Fibroblast of skin of abdomen (primary cell): ENCODE measurements at regions not wholly inside any gene's neighbourhood (a gene's known extent, or its start where the extent isn't known, plus 50 kb on each side); places are given as distances from the start of the nearest gene placed in this dataset.
A peak's percentile ranks its signal among the peaks of the same experiment; 100 is the strongest.
"Not testable (repeated sequence)": the region's sequence is repeated elsewhere in the genome, so short reads cannot be mapped to it uniquely, and the experiment has no call there.

ENCODE experiments used
- DNase-seq: peaks from one replicate; pipeline ENCODE4 v3.0.0-alpha.2; 2013

GRCh38 chrX:30008031-30008430 is 207.3 kb upstream of the MAGEB2 start:
- no peak for DNase-seq

DNA sequence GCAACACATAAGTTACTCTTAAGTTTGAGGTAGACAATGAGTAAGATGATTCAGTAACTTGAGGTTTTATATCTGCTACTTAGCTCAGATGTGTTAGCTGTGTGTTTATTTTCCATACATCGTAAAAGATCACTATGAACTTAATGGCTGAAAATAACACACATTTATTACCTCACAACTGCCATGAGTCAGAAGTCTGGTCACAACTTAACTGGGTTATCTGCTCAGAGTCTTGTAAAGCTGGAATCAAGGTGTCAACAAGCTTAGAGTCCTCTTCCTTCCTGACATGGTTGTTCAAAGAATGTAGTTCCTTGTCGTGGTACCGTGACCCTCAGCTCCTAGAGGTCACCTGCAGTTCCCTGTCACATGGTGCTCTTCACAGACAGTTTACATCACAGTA is 204.9 kb upstream of the MAGEB2 start:
- no peak for DNase-seq

- no peak for DNase-seq
These were observed 199.9 kb upstream of the MAGEB2 start for GRCh38 chrX:30015440-30015839.

- no peak for DNase-seq
These were observed 187.7 kb upstream of the MAGEB2 start for GRCh38 chrX:30027636-30028035.

- not testable (repeated sequence) for DNase-seq
These were observed 179.0 kb upstream of the MAGEB2 start for GRCh38 chrX:30036406-30036805.

DNA sequence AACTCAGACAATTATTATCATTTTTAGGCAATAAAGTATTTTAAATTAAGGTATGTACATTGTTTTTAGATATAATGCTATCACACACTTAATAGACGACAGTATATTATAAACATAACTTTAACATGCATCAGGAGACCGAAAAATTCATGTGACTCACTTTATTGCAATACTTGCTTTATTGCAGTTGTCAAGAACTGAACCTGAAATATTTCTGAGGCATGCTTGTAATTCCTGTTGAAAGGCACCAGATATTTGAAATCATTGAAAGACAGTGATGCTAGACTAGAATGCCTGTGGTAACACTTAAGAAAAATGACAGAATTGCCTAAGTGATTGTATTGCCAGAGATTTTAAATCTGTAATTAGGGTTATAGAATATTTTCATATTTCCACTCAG is 175.6 kb upstream of the MAGEB2 start:
- DNase-seq = peak; percentile 75

DNA sequence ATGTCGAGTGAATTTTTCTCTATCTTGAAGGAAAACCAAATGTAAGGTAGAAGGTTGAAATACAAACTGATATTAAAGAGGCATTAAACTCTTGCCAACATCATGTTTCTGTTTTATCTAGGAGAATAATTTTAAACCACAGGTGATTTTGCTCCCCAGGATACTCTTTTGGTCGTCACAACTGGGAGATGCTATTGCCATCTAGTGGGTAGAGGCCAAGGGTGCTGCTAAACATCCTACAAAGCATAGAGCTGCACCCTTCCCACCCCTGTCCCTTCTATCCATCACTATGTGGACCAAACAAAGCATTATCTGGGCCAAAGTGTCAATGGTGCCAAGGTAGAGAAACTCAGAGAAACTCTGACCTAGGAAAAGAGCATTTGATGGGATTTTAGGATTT is 154.6 kb upstream of the MAGEB2 start:
- DNase-seq = peak; percentile 6

- DNase-seq = peak; percentile 62
These were observed 150.1 kb upstream of the MAGEB2 start for GRCh38 chrX:30065226-30065625.

GRCh38 chrX:30067677-30068076 is 147.7 kb upstream of the MAGEB2 start:
- DNase-seq = no peak

DNA sequence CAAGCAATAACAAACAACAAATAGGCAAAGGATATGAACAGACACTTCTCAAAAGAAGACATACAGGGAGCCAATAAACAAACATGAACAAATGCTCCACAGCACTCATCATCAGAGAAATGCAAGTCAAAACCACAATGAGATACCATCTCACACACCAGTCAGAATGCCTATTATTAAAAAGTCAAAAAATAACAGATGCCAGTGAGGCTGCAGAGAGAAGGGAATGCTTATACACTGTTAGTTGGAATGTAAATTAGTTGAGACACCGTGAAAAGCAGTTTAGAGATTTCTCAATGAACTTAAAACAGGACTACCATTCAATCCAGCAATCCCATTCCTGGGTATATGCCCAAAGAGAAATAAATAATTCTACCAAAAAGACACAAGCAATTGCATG is 129.8 kb upstream of the MAGEB2 start:
- DNase-seq = no peak

- DNase-seq = no peak
These were observed 103.9 kb upstream of the MAGEB2 start for GRCh38 chrX:30111431-30111830.

DNA sequence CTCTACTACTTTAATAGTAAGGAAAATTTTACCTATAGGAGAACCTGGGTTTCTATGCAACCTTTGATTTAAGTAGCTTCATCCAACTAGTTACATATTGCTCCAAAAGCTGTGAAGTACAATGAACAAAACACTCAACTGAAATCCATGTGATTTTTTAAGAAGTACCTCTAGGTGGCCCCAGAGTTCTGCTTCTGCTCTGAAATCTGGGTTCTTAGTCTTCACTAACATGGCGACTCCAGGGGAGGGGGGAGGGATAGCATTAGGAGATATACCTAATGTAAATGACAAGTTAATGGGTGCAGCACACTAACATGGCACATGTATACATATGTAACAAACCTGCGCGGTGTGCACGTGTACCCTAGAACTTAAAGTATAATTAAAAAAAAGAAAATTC is 73.4 kb upstream of the MAGEB2 start:
- peak; percentile 18 for DNase-seq

- DNase-seq = no peak
These were observed 71.1 kb upstream of the MAGEB2 start for GRCh38 chrX:30144221-30144620.

DNA sequence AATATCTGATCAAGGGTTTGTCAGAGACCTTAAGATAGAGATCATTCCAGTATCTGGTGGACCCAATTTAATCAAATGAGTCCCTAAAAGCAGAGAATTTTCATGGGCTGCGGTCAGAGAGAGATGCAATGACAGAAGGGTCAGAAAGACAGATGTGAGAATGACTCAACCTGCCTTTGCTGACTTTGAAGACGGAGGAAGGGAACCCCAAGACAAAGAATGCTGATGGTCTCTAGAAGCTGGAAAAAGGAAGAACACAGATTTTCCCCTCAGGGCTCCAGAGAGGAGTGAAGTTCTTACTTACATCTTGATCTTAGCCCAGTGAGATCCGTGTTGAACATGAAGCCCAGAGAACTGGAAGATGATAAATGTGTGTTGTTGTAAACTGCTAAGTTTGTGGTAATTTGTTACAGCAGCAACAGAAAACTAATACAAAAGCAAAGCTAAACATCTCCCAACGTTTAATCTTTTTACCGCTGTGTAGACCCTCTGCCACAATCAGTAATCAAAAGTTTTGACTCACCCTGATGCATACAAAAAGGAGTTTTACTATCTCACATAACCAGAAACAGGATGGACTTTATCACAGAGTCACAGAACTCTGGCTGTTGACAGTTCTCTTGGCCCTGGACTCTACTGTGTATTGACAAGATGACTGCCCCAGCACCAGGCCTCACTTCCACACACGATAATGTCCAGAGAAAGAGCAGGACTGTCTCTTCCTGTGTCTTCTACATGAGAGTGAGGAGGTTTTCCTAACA is 70.2 kb upstream of the MAGEB2 start:
- DNase-seq = no peak

DNA sequence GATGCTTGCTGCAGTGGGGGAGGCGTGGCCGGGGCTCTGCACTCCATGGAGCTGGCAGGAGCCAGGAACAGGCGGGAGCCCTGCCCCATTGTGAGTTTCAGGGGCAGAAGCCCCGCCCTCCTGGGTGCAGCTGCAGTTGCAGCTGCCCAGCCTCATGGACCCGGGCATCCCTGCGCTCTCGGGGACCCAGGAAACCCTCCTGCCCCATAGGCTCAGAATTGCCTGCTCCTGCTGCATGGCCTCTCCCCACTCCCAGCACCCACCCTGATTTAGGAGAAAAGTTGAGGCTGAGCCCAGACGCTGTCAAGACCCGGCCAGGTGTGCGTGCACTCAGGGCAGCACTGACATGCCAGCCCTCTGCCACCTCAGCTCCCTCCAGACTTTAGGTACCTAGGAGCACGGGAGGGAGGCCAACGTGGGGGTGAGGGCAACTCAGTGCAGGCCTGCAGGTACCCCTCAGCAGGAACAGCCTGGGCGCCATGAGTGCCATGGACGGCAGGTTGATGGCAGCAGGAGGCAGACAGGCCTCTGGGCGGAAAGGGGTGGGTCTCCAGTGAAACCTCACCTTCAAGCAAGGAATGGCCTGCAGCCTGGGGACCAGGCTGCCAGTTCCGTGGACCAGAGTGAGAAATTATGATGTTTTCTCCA is 67.2 kb upstream of the MAGEB2 start:
- DNase-seq = no peak

DNA sequence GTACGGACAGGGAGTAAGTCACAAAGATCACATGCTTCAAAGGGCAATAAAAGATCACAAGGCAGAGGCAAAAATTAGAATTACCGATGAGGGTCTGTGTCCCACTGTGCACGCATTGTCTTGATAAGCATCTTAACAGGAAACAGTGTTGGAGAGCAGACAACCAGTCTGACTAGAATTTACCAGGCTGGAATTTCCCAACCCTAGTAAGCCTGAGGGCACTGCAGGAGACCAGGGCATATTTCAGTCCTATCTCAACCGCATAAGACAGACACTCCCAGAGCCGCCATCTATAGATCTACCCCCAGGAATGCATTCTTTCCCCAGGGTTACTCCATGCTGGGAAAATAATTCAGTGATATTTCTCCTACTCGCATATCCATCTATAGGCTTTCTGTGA is 66.2 kb upstream of the MAGEB2 start:
- DNase-seq = not testable (repeated sequence)

- DNase-seq = no peak
These were observed 65.0 kb upstream of the MAGEB2 start for GRCh38 chrX:30150196-30150895.

- no peak for DNase-seq
These were observed 63.4 kb upstream of the MAGEB2 start for GRCh38 chrX:30151964-30152363.

DNA sequence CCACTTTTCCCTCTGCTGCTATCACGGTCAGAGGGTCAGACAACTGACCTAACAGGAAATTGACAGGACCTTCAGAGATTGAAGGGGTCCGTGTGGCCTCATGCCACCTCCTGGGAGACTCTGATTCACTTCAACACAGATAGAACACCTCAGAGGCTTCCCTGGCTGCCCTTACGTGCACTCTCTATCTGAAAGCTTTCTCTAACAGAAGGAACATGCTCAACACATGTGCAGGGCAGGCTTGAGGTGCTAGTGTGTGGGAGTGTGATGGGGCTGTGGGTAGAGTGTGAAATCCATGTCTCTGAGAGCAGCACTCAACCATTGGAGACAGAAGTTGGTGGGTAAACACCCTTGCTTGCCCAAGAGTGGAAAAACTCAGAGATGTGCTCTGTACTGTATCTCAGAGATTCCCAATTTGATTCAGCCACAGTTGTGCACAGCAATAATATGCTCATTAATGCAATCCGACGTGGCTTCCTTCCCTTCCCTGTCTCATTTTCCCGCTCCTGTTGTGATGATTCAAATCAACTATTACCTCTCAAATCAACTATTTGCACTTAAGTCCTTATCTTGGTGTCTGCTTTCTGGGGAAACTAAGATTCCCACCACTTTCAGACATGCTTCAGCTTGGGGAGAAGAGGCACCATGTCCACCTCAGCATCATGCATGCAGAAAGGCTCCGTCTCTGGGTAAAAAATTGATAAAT is 62.0 kb upstream of the MAGEB2 start:
- no peak for DNase-seq

GRCh38 chrX:30153881-30154260 is 61.5 kb upstream of the MAGEB2 start:
- DNase-seq = peak; percentile 34

DNA sequence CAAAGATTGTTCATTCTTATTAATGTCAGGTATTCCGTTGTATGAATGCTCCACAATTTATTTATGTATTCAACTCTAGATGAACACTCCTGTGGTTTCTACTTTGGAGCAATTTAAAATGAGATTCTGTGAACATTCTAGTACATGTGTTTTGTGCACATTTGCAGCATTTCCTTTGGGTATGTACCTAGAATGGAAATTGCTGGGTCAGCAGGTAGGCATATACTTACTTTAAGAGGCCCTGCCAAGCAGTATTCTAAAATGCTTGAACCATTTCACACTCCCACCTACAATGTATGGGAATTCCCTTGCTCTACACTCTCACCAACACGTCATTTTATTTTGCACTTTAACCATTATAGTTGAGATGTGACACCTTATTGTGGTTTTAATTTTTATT is 59.4 kb upstream of the MAGEB2 start:
- DNase-seq = no peak

DNA sequence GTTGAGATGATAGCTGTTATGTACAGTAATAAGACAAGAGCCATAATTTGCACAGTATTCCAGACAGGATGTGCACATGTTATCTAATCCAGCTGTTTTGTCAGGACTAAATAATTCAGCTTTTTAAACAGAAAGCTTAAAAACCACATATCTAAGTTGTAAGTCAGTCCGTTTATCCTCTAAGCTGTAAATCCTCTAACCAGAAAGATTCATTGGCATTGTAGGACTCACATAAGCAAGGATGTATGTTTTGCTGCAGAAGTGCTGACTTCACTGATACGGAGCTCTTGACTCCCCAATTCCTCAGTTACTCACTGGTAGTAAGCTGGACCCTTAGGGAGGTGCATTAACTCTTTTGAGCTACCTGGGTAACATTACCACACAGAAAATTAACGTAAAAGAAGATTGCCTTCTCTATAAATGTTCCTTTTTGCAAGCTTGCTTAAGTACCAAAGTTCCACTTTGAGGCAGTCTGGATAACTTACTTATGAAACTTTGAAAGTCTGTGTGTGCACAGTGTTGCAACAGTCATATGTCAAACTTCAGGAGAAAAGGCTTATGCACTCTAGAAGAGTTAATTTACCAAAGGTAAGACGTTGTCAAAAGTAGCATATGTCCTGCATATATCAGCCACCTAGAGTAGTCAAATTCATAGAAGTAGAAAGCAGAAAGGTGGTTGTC is 58.3 kb upstream of the MAGEB2 start:
- peak; percentile 13 for DNase-seq

DNA sequence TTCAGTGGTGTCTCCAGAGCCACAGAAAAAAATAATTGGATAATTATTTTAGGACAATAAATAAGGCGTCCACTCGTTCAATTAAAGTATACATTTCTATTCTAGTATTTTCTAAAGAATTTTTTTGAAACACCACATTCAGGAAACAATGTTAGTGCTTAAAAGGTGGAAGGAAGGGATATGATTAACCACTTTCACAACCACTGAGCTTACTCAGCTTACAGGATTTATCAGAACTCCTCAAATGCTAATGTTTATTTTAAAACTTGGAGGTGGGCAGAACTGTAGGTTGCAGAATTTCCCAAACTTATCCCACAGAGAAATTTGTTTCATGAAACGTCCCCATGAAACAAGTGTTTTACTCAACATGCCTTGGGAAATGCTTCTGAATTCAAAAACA is 54.3 kb upstream of the MAGEB2 start:
- no peak for DNase-seq
